Glutamatergic neuron (in vitro differentiated cells): ENCODE measurements at regions not wholly inside any gene's neighbourhood (a gene's known extent, or its start where the extent isn't known, plus 50 kb on each side); places are given as distances from the start of the nearest gene placed in this dataset.

Source experiments
- DNase-seq: peaks from one replicate; pipeline ENCODE4 v3.0.0; 2022
- H3K27ac Mint-ChIP-seq: one replicate; pipeline ENCODE4 v1.8.0; 2020; ENCODE audit warnings: mild to moderate bottlenecking, mixed read lengths, inconsistent platforms; ENCODE audit not compliant: unreplicated experiment
- H3K27me3 Mint-ChIP-seq: one replicate; pipeline ENCODE4 v1.8.0; 2020; ENCODE audit warnings: mild to moderate bottlenecking, moderate library complexity, mixed read lengths, inconsistent platforms; ENCODE audit not compliant: unreplicated experiment
- H3K36me3 Mint-ChIP-seq: one replicate; pipeline ENCODE4 v1.8.0; 2020; ENCODE audit warnings: mild to moderate bottlenecking, mixed read lengths, inconsistent platforms; ENCODE audit not compliant: unreplicated experiment
- H3K4me1 Mint-ChIP-seq: one replicate; pipeline ENCODE4 v1.8.0; 2020; ENCODE audit warnings: mild to moderate bottlenecking, low read depth, mixed read lengths, inconsistent platforms; ENCODE audit not compliant: unreplicated experiment
- H3K4me3 Mint-ChIP-seq: one replicate; pipeline ENCODE4 v1.8.0; 2020; ENCODE audit warnings: mild to moderate bottlenecking, mixed read lengths, inconsistent platforms; ENCODE audit not compliant: unreplicated experiment
- H3K9me3 Mint-ChIP-seq: one replicate; pipeline ENCODE4 v1.8.0; 2020; ENCODE audit warnings: mild to moderate bottlenecking, moderate library complexity, mixed read lengths, inconsistent platforms; ENCODE audit not compliant: unreplicated experiment
- TF ChIP-seq, protein P1 (sequence below): fragments of 200-600 bp; sonication (generic); IDR thresholded peaks from one replicate; pipeline ENCODE4 v1.5.0; 2021; ENCODE audit not compliant: partially characterized antibody, unreplicated experiment

DNA sequence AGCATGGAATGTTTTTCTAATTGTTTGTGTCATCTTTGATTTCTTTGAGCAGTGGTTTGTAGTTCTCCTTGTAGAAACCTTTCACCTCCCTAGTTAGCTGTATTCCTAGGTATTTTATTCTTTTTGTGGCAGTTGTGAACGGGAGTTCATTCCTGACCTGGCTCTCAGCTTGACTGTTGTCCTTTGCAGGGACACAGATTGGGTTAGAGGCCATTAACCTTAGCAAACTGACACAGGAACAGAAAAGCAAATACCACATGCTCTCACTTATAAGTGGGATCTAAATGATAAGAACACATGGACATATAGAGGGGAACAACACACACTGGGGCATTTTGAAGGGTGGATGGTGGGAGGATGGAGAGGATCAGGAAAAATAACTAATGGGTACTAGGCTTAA is 52.2 kb upstream of the RORA start:
- H3K4me3 Mint-ChIP-seq, result no peak overlapping the region
- H3K27me3 Mint-ChIP-seq, result no peaks in the 10 kb centered on the region
- TF ChIP-seq, protein P1, sequence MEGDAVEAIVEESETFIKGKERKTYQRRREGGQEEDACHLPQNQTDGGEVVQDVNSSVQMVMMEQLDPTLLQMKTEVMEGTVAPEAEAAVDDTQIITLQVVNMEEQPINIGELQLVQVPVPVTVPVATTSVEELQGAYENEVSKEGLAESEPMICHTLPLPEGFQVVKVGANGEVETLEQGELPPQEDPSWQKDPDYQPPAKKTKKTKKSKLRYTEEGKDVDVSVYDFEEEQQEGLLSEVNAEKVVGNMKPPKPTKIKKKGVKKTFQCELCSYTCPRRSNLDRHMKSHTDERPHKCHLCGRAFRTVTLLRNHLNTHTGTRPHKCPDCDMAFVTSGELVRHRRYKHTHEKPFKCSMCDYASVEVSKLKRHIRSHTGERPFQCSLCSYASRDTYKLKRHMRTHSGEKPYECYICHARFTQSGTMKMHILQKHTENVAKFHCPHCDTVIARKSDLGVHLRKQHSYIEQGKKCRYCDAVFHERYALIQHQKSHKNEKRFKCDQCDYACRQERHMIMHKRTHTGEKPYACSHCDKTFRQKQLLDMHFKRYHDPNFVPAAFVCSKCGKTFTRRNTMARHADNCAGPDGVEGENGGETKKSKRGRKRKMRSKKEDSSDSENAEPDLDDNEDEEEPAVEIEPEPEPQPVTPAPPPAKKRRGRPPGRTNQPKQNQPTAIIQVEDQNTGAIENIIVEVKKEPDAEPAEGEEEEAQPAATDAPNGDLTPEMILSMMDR, result no peak
- H3K9me3 Mint-ChIP-seq, result peaks cover 1% of the 10 kb centered on the region
- H3K27ac Mint-ChIP-seq, result no peak overlapping the region
- no peaks in the 10 kb centered on the region for H3K36me3 Mint-ChIP-seq
- no peaks in the 10 kb centered on the region for H3K4me1 Mint-ChIP-seq
- no peak for DNase-seq
